Skeletal muscle tissue (tissue), 3 donors: ENCODE measurements at regions not wholly inside any gene's neighbourhood (a gene's known extent, or its start where the extent isn't known, plus 50 kb on each side); places are given as distances from the start of the nearest gene placed in this dataset.
"Not testable (repeated sequence)": the region's sequence is repeated elsewhere in the genome, so short reads cannot be mapped to it uniquely, and the experiment has no call there.

ENCODE experiments used
- H3K27ac ChIP-seq: one replicate; pipeline ENCODE4 v1.7.0; 2013; ENCODE audit warnings: mild to moderate bottlenecking, low read depth, low read length, inconsistent platforms
- H3K27me3 ChIP-seq, 3 donors: one replicate each; pipeline ENCODE4 v1.7.0; 2013; ENCODE audit warnings: low read length in 3 of 3; ENCODE audit not compliant: control insufficient read depth in 3 of 3, insufficient read depth in 3 of 3
- H3K36me3 ChIP-seq, 3 donors: one replicate each; pipeline ENCODE4 v1.7.0; 2013; ENCODE audit warnings: low read length in 3 of 3; ENCODE audit not compliant: control insufficient read depth in 3 of 3, insufficient read depth in 3 of 3
- H3K4me1 ChIP-seq, 3 donors: one replicate each; pipeline ENCODE4 v1.7.0; 2013; ENCODE audit warnings: low read length in 3 of 3, mild to moderate bottlenecking in 3 of 3; ENCODE audit not compliant: control insufficient read depth in 3 of 3, insufficient read depth in 3 of 3
- H3K4me3 ChIP-seq, 3 donors: one replicate each; pipeline ENCODE4 v1.7.0; 2013; ENCODE audit warnings: low read length in 3 of 3
- H3K9ac ChIP-seq, 3 donors: one replicate each; pipeline ENCODE4 v1.7.0; 2013; ENCODE audit warnings: low read length in 3 of 3, mild to moderate bottlenecking in 3 of 3, moderate library complexity in 2 of 3, low read depth in 1 of 3
- H3K9me3 ChIP-seq, 3 donors: one replicate each; pipeline ENCODE4 v1.7.0; 2013; ENCODE audit warnings: low read length in 3 of 3; ENCODE audit not compliant: control insufficient read depth in 3 of 3
- donor health status: Osteomylitis.

- Histone ChIP-seq H3K4me1 (no peaks in the 10 kb centered on the region), H3K9me3 (no peaks in the 10 kb centered on the region), H3K9ac (no peak overlapping the region), H3K27me3 (peaks cover 0 to 18% (median 12%) of the 10 kb centered on the region in 3 donors), H3K36me3 (no peaks in the 10 kb centered on the region), H3K27ac (no peak overlapping the region), H3K4me3 (no peak overlapping the region)
Observed at GRCh38 chr9:96148634-96149532, 153.1 kb downstream of the HSD17B3 start.

GRCh38 chr9:96147029-96147428 is 154.9 kb downstream of the HSD17B3 start:
- H3K9me3 ChIP-seq, H3K36me3 ChIP-seq, H3K27ac ChIP-seq, H3K4me1 ChIP-seq, H3K9ac ChIP-seq, H3K4me3 ChIP-seq: not testable (repeated sequence)
- H3K27me3 ChIP-seq, result peaks cover 0 to 11% (median 6%) of the 10 kb centered on the region in 3 donors

GRCh38 chr9:96141666-96142065 is 160.3 kb downstream of the HSD17B3 start:
- no peaks in the 10 kb centered on the region for H3K36me3 ChIP-seq
- peaks cover 0 to 4% (median 0%) of the 10 kb centered on the region in 3 donors for H3K9me3 ChIP-seq
- H3K4me1 ChIP-seq, result peaks cover 0 to 4% (median 3%) of the 10 kb centered on the region in 3 donors
- no peak overlapping the region for H3K9ac ChIP-seq
- H3K4me3 ChIP-seq, result no peak overlapping the region
- no peak overlapping the region for H3K27ac ChIP-seq
- peaks cover 10 to 22% (median 18%) of the 10 kb centered on the region in 3 donors for H3K27me3 ChIP-seq

- peaks cover 0 to 4% (median 0%) of the 10 kb centered on the region in 3 donors for H3K9me3 ChIP-seq
- peaks cover 10 to 22% (median 18%) of the 10 kb centered on the region in 3 donors for H3K27me3 ChIP-seq
- H3K4me1 ChIP-seq, result peaks cover 0 to 4% (median 3%) of the 10 kb centered on the region in 3 donors
- no peak overlapping the region for H3K27ac ChIP-seq
- H3K9ac ChIP-seq, result no peak overlapping the region
- H3K4me3 ChIP-seq, result no peak overlapping the region
- H3K36me3 ChIP-seq, result no peaks in the 10 kb centered on the region
Observed at GRCh38 chr9:96141128-96141474, 160.9 kb downstream of the HSD17B3 start.

DNA sequence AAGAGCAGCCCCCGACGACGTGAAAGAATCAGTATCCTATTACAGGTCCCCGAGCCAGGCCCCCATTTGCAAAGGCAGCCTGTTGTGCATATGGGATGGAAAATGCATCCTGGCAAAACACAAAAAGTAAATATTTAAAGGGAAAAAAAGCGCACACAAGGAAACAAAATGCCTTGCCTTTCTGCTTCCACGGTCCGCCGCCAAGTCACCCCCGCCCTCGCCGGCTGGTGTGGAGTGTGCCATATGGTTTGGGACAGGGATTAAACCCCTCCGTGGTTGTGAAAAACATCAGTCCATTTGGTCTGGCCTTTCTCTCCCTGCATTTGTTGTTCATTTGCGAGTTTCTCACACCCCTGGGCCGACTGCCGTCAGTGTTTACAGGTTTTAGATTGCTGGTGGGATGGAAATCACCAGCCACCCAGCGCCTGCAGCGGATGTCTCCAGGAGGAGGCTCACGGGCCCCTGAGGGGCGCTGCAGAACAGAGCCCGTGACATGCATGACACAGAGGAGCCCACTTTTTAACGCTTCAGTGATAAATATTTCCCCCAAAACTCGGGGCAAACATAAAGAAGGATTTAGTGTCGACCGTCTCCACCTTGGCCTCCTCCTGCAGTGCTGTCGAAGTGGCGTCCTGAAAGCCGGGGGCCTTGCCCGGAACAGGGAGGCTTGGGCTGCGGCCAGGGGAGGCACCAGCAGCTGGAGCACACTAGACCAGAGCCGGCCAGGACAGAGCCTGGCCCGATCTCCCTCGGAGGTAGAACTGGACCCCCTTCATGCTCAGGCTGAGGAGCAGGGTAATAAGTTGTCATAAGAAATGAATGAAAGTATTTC is 161.5 kb downstream of the HSD17B3 start:
- H3K4me1 ChIP-seq, result peaks cover 0 to 4% (median 3%) of the 10 kb centered on the region in 3 donors
- no peaks in the 10 kb centered on the region for H3K36me3 ChIP-seq
- H3K9ac ChIP-seq, result no peak overlapping the region
- H3K9me3 ChIP-seq, result peaks cover 0 to 4% (median 0%) of the 10 kb centered on the region in 3 donors
- peaks cover 10 to 22% (median 18%) of the 10 kb centered on the region in 3 donors for H3K27me3 ChIP-seq
- no peak overlapping the region for H3K27ac ChIP-seq
- no peak overlapping the region for H3K4me3 ChIP-seq

DNA sequence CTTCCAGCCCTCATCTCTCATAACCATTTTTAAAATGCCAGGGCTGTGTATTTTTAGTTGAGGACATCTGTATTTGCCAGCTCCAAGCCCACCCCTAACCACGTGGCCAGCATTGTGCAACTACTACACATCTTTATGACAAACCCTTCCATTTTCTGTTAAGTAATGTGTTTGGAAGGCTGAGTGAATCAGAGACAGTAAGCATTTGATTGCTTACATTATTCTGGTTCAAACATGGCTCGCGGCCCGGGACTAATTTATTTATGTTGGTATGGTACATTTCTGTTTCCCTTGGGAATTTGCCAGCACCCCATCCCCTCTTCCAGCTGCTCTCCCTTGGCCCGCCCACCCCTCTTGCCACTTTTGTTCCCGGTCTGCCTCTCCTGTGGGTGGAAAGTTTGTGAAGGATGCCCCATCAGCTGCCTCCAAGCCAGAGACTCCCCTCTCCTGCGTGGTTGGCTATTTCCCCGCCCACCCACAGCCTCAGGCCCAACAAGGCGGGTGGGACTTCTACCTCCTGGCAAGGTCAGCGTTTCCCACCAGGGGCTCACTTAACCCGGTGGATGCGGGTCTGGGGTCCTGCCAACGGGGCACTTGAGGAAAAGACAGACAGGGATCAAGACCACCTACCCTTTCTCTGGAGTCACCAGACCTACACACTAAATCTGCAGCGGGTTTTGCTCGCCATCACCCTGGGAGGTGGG is 162.2 kb downstream of the HSD17B3 start:
- H3K9ac ChIP-seq, result no peak overlapping the region
- no peak overlapping the region for H3K4me3 ChIP-seq
- peaks cover 0 to 4% (median 0%) of the 10 kb centered on the region in 3 donors for H3K9me3 ChIP-seq
- no peaks in the 10 kb centered on the region for H3K36me3 ChIP-seq
- H3K27ac ChIP-seq, result no peak overlapping the region
- H3K4me1 ChIP-seq, result peaks cover 0 to 4% (median 3%) of the 10 kb centered on the region in 3 donors
- H3K27me3 ChIP-seq, result peaks cover 10 to 21% (median 18%) of the 10 kb centered on the region in 3 donors

GRCh38 chr9:96138616-96139015 is 163.4 kb downstream of the HSD17B3 start:
- H3K4me1 ChIP-seq, result peaks cover 0 to 4% (median 3%) of the 10 kb centered on the region in 3 donors
- H3K27me3 ChIP-seq, result peaks cover 10 to 18% (median 13%) of the 10 kb centered on the region in 3 donors
- peaks cover 0 to 4% (median 0%) of the 10 kb centered on the region in 3 donors for H3K9me3 ChIP-seq
- no peak overlapping the region for H3K4me3 ChIP-seq
- no peak overlapping the region for H3K27ac ChIP-seq
- H3K36me3 ChIP-seq, result no peaks in the 10 kb centered on the region
- no peak overlapping the region for H3K9ac ChIP-seq

DNA sequence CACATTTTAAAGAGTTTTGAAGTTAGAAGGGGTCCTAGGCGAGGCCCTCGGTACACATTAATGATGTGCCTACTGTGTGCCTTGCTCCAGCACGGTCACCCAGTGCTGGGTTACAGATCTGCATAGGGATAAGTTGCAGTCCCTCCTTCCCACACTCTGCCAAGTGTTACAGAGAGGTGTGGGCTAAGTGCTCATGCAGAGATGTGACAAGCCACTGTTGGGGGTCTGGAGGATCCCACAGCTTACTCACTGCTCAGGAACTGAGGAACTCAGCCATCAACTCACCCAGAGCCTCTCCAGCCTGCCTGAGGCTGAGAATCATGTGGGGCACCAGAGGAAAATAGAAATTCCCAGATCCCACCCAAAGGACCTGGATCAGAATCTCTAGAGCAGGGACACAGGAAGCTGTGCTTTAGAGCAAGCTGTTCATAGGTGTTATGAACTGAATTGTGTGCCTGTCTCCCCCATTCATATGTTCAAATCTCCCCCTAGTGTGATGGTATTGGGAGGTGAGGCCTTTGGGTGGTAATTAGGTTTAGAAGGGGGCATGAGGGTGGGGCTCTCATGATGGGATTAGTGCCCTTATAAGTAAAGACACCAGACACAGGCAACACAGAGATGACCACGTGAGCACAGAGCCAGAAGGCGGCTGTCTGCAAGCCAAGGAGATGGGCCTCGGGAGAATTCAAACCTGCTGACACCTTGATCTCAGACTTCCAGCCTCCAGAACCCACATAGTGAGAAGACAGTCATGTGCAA is 164.1 kb downstream of the HSD17B3 start:
- Histone ChIP-seq H3K36me3 (no peaks in the 10 kb centered on the region), H3K9me3 (peaks cover 0 to 4% (median 0%) of the 10 kb centered on the region in 3 donors), H3K4me1 (peaks cover 0 to 4% (median 3%) of the 10 kb centered on the region in 3 donors), H3K4me3 (peak overlapping the region in 2 of 3 donors; percentile 22 to 35), H3K9ac (no peak overlapping the region), H3K27ac (peak overlapping the region; percentile 30), H3K27me3 (peaks cover 10 to 18% (median 13%) of the 10 kb centered on the region in 3 donors)
